ENCODE measurements at regions not wholly inside any gene's neighbourhood (a gene's known extent, or its start where the extent isn't known, plus 50 kb on each side); places are given as distances from the start of the nearest gene placed in this dataset.

DNA sequence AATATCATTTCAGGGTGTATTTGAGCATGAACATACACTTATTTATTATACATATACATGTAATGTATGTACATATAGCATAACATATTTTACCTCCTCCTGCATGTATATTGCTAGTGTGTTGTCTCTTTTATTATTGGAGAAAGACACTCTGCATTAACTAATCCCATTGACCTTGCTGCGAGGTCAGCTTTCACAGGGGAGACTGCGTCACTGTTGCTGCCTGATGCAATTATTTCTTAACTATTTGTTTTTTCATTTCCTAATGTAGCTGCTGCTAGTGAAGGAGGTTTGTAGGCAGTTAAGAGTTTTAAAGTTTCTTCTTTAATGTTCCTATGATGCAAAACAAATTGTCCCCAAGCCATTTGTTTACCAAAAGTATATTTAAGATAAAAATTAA is 185.4 kb upstream of the CNTN5 start:
- TF ChIP-seq CTCF (IDR thresholded peaks at IDR 0.05; ENCODE audit: insufficient read depth, low read length, poor library complexity, severe bottlenecking) = no peak
- no peak for TF ChIP-seq EZH2phosphoT487 (conservative IDR thresholded peaks at IDR 0.05; ENCODE audit: low read length)
